ENCODE measurements at regions not wholly inside any gene's neighbourhood (a gene's known extent, or its start where the extent isn't known, plus 50 kb on each side); places are given as distances from the start of the nearest gene placed in this dataset.

GRCh38 chr13:47120282-47120681 lies 223.4 kb upstream of the HTR2A start:
- TF ChIP-seq POLR2A (IDR thresholded peaks at IDR 0.05; ENCODE audit: extremely low read depth, insufficient read length) = no peak
- TF ChIP-seq, protein P1, sequence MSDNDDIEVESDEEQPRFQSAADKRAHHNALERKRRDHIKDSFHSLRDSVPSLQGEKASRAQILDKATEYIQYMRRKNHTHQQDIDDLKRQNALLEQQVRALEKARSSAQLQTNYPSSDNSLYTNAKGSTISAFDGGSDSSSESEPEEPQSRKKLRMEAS (IDR thresholded peaks at IDR 0.05; ENCODE audit: low read depth, low read length) = no peak
- TF ChIP-seq, protein P2, sequence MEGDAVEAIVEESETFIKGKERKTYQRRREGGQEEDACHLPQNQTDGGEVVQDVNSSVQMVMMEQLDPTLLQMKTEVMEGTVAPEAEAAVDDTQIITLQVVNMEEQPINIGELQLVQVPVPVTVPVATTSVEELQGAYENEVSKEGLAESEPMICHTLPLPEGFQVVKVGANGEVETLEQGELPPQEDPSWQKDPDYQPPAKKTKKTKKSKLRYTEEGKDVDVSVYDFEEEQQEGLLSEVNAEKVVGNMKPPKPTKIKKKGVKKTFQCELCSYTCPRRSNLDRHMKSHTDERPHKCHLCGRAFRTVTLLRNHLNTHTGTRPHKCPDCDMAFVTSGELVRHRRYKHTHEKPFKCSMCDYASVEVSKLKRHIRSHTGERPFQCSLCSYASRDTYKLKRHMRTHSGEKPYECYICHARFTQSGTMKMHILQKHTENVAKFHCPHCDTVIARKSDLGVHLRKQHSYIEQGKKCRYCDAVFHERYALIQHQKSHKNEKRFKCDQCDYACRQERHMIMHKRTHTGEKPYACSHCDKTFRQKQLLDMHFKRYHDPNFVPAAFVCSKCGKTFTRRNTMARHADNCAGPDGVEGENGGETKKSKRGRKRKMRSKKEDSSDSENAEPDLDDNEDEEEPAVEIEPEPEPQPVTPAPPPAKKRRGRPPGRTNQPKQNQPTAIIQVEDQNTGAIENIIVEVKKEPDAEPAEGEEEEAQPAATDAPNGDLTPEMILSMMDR (IDR thresholded peaks at IDR 0.05; ENCODE audit: low read depth, low read length) = no peak

Data from NB4 (cell line).